GM19328 (cell line): ENCODE measurements at regions not wholly inside any gene's neighbourhood (a gene's known extent, or its start where the extent isn't known, plus 50 kb on each side); places are given as distances from the start of the nearest gene placed in this dataset.
"Not testable (repeated sequence)": the region's sequence is repeated elsewhere in the genome, so short reads cannot be mapped to it uniquely, and the experiment has no call there.

ENCODE experiments used
- ATAC-seq: cut with Tn5 transposase; IDR thresholded peaks from one replicate; pipeline ENCODE4 v1.9.1; 2021; ENCODE audit warnings: mild to moderate bottlenecking, moderate library complexity; ENCODE audit not compliant: unreplicated experiment

- ATAC-seq: no peak
These were observed 192.2 kb downstream of the MCHR2 start for GRCh38 chr6:99801805-99802204.

DNA sequence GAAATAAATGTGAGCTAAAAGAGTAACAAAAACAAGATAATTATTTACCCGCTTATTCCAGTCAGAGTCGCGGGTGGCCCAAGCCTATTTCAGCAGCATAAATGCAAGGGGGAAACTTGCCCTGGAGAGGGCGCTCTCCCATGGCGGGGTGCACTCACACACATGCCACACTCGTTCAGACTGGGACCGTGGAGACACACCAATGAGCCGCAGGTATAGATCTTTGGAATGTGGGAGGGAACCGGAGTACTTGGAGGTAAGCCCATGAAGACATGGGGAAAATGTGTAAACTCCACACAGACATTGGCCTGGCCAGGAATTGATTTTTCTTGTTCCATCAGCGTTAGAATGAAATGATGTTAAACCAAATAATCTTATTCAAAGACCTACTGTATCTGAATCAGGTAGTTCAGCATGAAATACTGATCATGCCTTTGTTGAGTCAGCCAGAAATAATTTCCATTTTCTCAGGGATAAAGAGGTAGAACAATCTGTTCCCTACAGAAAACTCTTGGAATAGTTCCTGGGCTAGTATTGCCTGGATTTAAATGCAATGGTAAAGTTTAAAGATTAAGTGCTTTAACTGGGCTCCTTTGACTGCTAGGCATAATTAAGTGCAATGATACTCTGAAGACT, 191.5 kb downstream of the MCHR2 start:
- ATAC-seq: no peak

- no peak for ATAC-seq
These were observed 185.0 kb downstream of the MCHR2 start for GRCh38 chr6:99808992-99809391.

- ATAC-seq: no peak
These were observed 183.7 kb downstream of the MCHR2 start for GRCh38 chr6:99810295-99810694.

- ATAC-seq: no peak
These were observed 182.9 kb downstream of the MCHR2 start for GRCh38 chr6:99810942-99811620.

GRCh38 chr6:99811636-99812035, 182.4 kb downstream of the MCHR2 start:
- ATAC-seq: no peak

DNA sequence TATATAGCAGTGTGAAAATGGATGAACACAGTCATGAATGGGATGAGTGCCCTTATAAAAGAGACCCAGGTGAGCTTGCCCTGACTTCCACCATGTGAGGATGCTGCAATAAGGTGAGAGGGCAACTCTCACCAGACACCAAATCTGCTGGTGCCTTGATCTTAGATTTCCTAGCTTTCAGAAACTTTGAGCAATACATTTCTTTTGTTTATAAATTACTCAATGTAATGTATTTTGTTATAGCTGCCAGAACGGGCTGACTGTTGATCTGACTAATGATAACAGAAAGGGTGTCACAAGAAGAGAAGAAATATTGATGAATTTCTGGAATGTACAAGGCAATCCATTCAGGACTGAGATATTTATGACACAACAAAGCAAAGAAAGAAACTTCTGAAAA, 180.5 kb downstream of the MCHR2 start:
- no peak for ATAC-seq

DNA sequence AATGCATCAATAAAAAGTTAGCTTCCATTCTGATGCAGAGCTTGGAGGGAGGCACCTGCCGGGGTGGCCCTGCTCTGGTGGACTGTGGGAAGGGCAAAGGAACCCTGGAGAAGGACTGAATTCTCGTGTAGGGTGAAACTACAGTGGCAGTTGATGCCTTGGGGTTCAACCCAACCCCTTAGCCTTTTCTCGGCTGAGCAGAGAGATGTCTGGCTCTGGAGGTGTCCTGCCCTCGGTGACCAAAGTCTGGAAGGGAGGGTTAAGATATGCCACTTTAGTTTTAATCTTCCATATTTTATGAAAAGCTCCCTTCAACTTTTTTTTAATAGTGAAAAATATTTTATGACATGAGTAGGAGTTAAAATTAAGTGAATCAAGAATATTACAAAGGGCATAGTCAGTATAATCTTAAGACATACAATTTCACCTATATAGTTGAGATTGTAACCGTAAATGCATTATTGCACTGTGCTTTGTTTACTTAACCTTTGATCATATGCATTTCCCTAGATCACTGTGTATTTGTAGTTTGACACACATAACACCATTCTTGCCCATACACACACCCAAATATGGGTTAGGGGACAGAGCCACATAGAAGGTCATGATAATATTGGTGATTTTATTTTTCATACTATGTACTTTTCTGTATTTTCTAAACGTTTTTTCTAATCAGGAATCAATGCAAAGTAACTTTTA, 179.6 kb downstream of the MCHR2 start:
- ATAC-seq: no peak

DNA sequence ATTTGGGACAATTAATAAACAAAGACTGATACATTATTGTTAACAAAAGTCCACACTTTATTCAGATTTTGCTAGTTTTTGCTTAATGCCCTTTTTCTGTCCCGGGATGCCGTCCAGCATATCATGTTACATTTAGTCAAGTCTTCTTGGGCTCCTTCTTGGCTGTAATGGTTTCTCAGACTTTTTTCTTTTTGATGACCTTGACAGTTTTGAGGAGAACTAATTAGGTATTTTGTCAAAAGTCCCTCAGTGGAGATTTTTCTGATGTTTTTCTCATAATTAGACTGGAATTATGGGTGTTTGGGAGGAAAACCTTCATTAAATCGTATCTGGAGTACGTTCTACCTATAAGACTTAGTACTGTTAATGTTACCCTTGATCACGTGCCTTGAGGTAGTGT, 177.2 kb downstream of the MCHR2 start:
- no peak for ATAC-seq

DNA sequence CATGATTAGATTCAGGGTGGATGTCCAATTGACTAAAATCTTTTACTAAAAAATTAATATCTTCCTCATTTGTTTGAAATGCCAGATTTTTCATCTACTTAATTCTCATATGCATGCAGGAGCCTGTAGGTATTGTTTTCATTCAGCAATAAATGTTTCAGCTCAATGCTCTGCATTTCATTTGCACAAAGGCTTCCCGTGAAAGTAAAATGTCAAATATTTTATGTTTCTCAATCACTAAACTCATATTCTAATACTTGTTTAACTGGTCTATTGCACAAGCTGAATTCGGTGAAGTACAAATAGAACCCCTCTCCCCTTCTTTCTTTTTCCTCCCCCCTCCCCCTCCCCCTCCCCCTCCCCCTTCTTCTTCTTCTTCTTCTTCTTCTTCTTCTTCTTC, 175.9 kb downstream of the MCHR2 start:
- no peak for ATAC-seq

DNA sequence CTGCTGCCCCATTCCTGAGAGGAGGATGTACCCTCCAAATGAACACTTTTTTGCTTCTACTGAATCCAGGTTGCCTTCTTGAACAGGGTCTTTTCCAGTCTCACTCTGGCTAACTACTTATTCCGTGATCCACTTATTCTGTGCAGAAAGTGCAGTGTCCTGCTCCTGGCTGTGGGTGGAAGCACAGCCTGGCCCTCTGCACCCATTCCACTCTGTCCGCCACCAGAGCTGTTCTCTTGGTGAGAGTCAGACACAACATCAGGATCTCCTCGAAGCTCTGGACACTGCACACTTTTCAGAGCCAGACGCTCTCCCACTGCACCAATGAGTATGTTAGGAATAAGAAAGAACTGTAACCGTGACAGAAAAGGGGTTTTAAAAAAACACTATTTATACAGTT, 174.2 kb downstream of the MCHR2 start:
- ATAC-seq: no peak

DNA sequence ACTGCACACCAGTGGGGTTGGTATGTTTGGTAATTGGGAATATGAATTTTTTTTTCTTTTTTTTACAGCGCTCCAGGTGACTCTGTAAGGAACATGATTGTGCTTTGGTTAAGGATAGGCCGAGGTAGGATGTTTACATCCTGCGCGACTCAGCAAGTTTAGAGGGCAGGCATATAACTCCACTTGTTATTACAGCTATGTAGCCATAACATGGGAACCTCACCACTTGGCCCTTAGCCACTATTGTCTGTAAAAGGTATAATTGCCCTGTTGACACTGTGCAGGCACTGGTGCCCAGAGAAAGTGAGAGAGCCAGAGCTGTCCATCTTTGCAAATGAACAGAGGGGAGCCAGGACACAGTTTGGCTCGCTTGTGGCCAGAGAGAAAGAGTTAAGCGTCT, 172.9 kb downstream of the MCHR2 start:
- ATAC-seq: no peak

- no peak for ATAC-seq
These were observed 171.1 kb downstream of the MCHR2 start for GRCh38 chr6:99822741-99823512.

DNA sequence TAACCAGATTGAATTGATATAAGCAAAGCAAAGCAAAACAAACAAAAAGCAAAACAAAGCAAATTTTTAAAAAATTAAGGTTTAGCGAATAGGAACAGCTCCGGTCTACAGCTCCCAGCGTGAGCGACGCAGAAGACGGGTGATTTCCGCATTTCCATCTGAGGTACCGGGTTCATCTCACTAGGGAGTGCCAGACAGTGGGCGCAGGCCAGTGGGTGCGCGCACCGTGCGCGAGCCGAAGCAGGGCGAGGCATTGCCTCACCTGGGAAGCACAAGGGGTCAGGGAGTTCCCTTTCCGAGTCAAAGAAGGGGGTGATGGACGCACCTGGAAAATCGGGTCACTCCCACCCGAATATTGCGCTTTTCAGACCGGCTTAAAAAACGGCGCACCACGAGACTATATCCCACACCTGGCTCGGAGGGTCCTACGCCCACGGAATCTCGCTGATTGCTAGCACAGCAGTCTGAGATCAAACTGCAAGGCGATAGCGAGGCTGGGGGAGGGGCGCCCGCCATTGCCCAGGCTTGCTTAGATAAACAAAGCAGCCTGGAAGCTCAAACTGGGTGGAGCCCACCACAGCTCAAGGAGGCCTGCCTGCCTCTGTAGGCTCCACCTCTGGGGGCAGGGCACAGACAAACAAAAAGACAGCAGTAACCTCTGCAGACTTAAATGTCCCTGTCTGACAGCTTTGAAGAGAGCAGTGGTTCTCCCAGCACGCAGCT, 170.3 kb downstream of the MCHR2 start:
- not testable (repeated sequence) for ATAC-seq

DNA sequence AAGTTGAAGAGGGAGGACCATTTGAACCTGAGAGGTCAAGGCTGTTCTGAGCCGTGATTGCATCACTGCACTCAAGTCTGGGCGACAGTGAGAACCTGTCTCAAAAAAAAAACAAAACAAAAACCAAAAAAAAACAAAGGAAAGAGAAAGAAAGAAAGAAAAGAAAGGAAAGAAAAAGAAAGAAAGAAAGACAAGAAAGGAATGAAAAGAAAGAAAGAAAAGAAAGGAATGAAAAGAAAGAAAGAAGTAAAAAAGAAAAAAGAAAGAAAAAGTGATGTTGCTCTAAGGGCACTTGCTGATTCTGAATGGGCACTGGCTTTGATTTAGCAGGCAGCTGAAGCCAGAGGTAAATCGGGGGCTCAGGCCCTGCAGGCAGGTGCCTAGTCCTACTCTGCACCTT, 161.0 kb downstream of the MCHR2 start:
- ATAC-seq: no peak

GRCh38 chr6:99836471-99836870, 157.6 kb downstream of the MCHR2 start:
- ATAC-seq: no peak

GRCh38 chr6:99838607-99839006, 155.4 kb downstream of the MCHR2 start:
- ATAC-seq: no peak

DNA sequence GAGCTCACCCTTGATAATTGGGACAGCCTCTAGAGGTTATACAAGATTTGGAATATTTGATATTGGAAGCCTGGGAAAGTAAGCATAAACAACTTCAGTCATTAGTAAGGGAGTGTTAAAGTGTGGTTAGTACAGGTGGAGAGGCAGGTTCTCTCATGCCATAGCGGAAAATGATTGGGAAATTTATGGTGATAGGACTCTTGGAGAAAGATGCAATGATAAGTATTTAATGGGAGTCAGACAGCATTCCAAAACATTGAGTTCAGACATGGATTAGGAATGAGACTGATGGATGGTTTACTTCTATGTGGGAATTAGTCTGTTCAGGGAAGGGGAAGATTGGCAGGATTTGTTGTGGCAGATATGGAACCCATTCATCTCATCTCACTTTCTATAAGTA, 152.7 kb downstream of the MCHR2 start:
- ATAC-seq: no peak

GRCh38 chr6:99846006-99846405, 148.0 kb downstream of the MCHR2 start:
- no peak for ATAC-seq

GRCh38 chr6:99850841-99851240, 143.2 kb downstream of the MCHR2 start:
- ATAC-seq: no peak

DNA sequence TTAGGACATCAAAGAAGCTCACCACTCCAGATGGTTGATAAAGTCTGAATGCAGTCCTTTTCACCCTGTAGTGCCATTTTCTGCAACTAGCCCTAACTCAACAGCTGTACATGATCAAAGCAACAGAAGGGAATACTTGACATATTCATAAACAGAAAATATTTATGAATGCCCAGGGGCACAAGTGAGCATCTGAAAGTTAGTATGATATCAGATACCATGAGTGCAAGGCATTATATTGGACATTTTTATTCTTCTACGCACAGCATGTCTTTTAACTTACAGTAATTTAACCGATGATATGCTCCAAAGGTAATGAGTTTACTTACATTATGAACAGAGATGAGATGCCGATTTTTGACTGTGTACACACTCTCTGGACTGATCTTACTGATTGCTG, 142.0 kb downstream of the MCHR2 start:
- ATAC-seq: no peak
